CD4-positive, alpha-beta T cell (primary cell): ENCODE measurements at regions not wholly inside any gene's neighbourhood (a gene's known extent, or its start where the extent isn't known, plus 50 kb on each side); places are given as distances from the start of the nearest gene placed in this dataset.

Source experiments
- ATAC-seq: fragments of 200-7000 bp; cut with Tn5 transposase; one replicate; pipeline ENCODE4 v1.10.0; 2022; ENCODE audit warnings: mild to moderate bottlenecking; ENCODE audit not compliant: poor library complexity
- CTCF ChIA-PET: fragments of 350-600 bp; sonication (Branson Sonifier 250); formaldehyde crosslinking; loops from one replicate; lab custom pipeline; 2021; ENCODE audit warnings: antibody characterized with exemption, inconsistent platforms; lab: Charles Lee
- POLR2A ChIA-PET: fragments of 350-600 bp; sonication (Branson Sonifier 250); formaldehyde crosslinking; loops from one replicate; lab custom pipeline; 2021; ENCODE audit warnings: antibody characterized with exemption, inconsistent platforms; lab: Charles Lee
- DNase-seq, 14 experiments: peaks; one replicate each; pipeline ENCODE4 v3.0.0-alpha.2; 2013 to 2020; ENCODE audit warnings: mixed read lengths in 2 of 14
- H3K27ac ChIP-seq, 2 donors: one replicate each; pipeline versions ENCODE4 v1.5.1 to v1.7.0; 2013; ENCODE audit warnings: low read length in 2 of 2, low read depth in 1 of 2, mild to moderate bottlenecking in 1 of 2
- H3K27me3 ChIP-seq, 2 experiments: 1 replicate in 1 of 2; 2 replicates in 1 of 2; pipeline versions ENCODE4 v1.6.1 to v1.7.0; 2013; ENCODE audit warnings: low read length in 2 of 2, control low read depth in 1 of 2, mild to moderate bottlenecking in 1 of 2, moderate library complexity in 1 of 2; ENCODE audit not compliant: insufficient read depth in 2 of 2, control insufficient read depth in 1 of 2
- H3K36me3 ChIP-seq: one replicate; pipeline ENCODE4 v1.6.1; 2013; ENCODE audit warnings: low read length, control low read depth; ENCODE audit not compliant: insufficient read depth
- H3K4me1 ChIP-seq: one replicate; pipeline ENCODE4 v1.6.1; 2013; ENCODE audit warnings: low read length, control low read depth; ENCODE audit not compliant: insufficient read depth
- H3K4me3 ChIP-seq: one replicate; pipeline ENCODE4 v1.5.1; 2013; ENCODE audit warnings: mild to moderate bottlenecking, low read length, moderate library complexity
- H3K9me3 ChIP-seq, 2 experiments: 1 replicate in 1 of 2; 2 replicates in 1 of 2; pipeline versions ENCODE4 v1.6.1 to v1.7.0; 2013; ENCODE audit warnings: low read length in 2 of 2, mild to moderate bottlenecking in 2 of 2, control low read depth in 1 of 2, moderate library complexity in 1 of 2; ENCODE audit not compliant: control insufficient read depth in 1 of 2, insufficient read depth in 1 of 2
- H3K27ac Mint-ChIP-seq: one replicate; pipeline ENCODE4 v1.8.0; 2020; ENCODE audit warnings: mixed read lengths
- H3K27me3 Mint-ChIP-seq: one replicate; pipeline ENCODE4 v1.8.0; 2021; ENCODE audit warnings: mixed read lengths
- H3K36me3 Mint-ChIP-seq: one replicate; pipeline ENCODE4 v1.8.0; 2021; ENCODE audit warnings: low read depth, mixed read lengths
- H3K4me1 Mint-ChIP-seq: one replicate; pipeline ENCODE4 v1.8.0; 2021; ENCODE audit warnings: low read depth, mixed read lengths
- H3K4me3 Mint-ChIP-seq: one replicate; pipeline ENCODE4 v1.8.0; 2020; ENCODE audit warnings: mild to moderate bottlenecking, mixed read lengths
- H3K9me3 Mint-ChIP-seq: one replicate; pipeline ENCODE4 v1.8.0; 2020; ENCODE audit warnings: mixed read lengths
- CTCF ChIP-seq: fragments of 200-600 bp; IDR thresholded peaks from one replicate; pipeline ENCODE4 v1.8.0; 2022; ENCODE audit warnings: antibody characterized with exemption, mild to moderate bottlenecking
- intact Hi-C, 2 experiments: fragments of 100-400 bp; cut with DNase I in 1 of 2; cut with micrococcal nuclease in 1 of 2; formaldehyde crosslinking; loops; one replicate each; pipeline versions ENCODE4 v1.15.1 to v1.9.0; 2023 to 2025; cut with DNase I, micrococcal nuclease

- H3K36me3 Mint-ChIP-seq: no peaks in the 10 kb centered on the region
- H3K27ac Mint-ChIP-seq: no peak overlapping the region
- H3K9me3 ChIP-seq: no peaks in the 10 kb centered on the region
- DNase-seq: no peak
- intact Hi-C loops: no loop called here
- POLR2A ChIA-PET: no interaction called here
- no peaks in the 10 kb centered on the region for H3K36me3 ChIP-seq
- H3K27me3 Mint-ChIP-seq: no peaks in the 10 kb centered on the region
- no peaks in the 10 kb centered on the region for H3K27me3 ChIP-seq
- H3K4me1 ChIP-seq: peaks cover 7% of the 10 kb centered on the region
- H3K4me3 ChIP-seq: no peak overlapping the region
- H3K27ac ChIP-seq: no peak overlapping the region
- no peak overlapping the region for H3K4me3 Mint-ChIP-seq
- TF ChIP-seq CTCF: no peak
- ATAC-seq: no peak
- H3K9me3 Mint-ChIP-seq: no peaks in the 10 kb centered on the region
- H3K4me1 Mint-ChIP-seq: peaks cover 6% of the 10 kb centered on the region
- CTCF ChIA-PET: interaction anchor here (0.8 to 2.1 kb wide), 3 partner anchors 120 to 127 kb away, joined by 3 to 7 read pairs (median 4); no protein-coding TSS in a partner anchor
These were observed 122.6 kb upstream of the GSE1 start for GRCh38 chr16:85490407-85491057.

GRCh38 chr16:85491058-85491771 lies 121.9 kb upstream of the GSE1 start:
- Histone ChIP-seq H3K27ac (no peak overlapping the region), H3K4me3 (no peak overlapping the region), H3K4me1 (peaks cover 7% of the 10 kb centered on the region), H3K27me3 (no peaks in the 10 kb centered on the region), H3K9me3 (no peaks in the 10 kb centered on the region), H3K36me3 (no peaks in the 10 kb centered on the region)
- TF ChIP-seq CTCF: peak; percentile 36
- H3K4me1 Mint-ChIP-seq: peaks cover 6% of the 10 kb centered on the region
- no peaks in the 10 kb centered on the region for H3K9me3 Mint-ChIP-seq
- no peak overlapping the region for H3K27ac Mint-ChIP-seq
- no peaks in the 10 kb centered on the region for H3K27me3 Mint-ChIP-seq
- ATAC-seq (peak; percentile 29), DNase-seq (peak in 10 of 14 experiments; percentile 7 to 63 (median 24))
- H3K4me3 Mint-ChIP-seq: no peak overlapping the region
- intact Hi-C loops: no loop called here
- ChIA-PET POLR2A (no interaction called here), CTCF (interaction anchor here (0.6 to 2.1 kb wide), 4 partner anchors 119 to 126 kb away, joined by 3 to 7 read pairs (median 4); no protein-coding TSS in a partner anchor)
- H3K36me3 Mint-ChIP-seq: no peaks in the 10 kb centered on the region

DNA sequence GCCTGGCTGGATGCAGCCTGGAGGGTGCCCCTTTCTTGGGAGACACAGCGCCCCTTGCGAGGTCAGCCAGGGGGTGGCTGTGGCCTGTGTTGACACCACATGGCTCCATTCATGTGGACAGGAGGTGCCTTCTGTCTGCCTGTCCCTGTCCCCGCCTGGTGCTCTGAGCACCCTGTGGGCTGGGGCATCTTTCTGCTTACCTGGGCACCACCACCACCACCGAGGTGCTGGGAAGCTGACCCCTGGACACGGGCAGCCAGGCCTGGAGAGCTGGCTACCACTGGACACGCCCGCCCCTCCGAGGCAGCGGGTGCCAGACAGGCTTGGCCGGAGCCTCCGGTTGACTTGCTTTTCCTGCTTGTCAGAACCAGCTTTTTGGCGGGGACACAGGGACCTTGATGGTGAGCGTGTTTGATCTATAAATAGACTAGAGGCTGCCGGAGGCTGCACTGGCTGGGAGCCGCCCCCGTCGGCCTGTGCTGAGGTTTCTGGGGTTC lies 121.3 kb upstream of the GSE1 start:
- no peaks in the 10 kb centered on the region for H3K9me3 ChIP-seq
- H3K27me3 ChIP-seq: no peaks in the 10 kb centered on the region
- ATAC-seq: no peak
- H3K4me3 ChIP-seq: no peak overlapping the region
- peaks cover 6% of the 10 kb centered on the region for H3K4me1 Mint-ChIP-seq
- ChIA-PET POLR2A (no interaction called here), CTCF (interaction anchor here (0.6 to 2.1 kb wide), 3 partner anchors 118 to 124 kb away, joined by 3 to 7 read pairs (median 4); no protein-coding TSS in a partner anchor)
- H3K4me1 ChIP-seq: peaks cover 7% of the 10 kb centered on the region
- intact Hi-C loops: no loop called here
- no peaks in the 10 kb centered on the region for H3K27me3 Mint-ChIP-seq
- H3K27ac ChIP-seq: no peak overlapping the region
- H3K9me3 Mint-ChIP-seq: no peaks in the 10 kb centered on the region
- H3K27ac Mint-ChIP-seq: no peak overlapping the region
- H3K4me3 Mint-ChIP-seq: no peak overlapping the region
- no peak for DNase-seq
- no peaks in the 10 kb centered on the region for H3K36me3 ChIP-seq
- no peak for TF ChIP-seq CTCF
- H3K36me3 Mint-ChIP-seq: no peaks in the 10 kb centered on the region
